GM11168 (cell line): ENCODE measurements at regions not wholly inside any gene's neighbourhood (a gene's known extent, or its start where the extent isn't known, plus 50 kb on each side); places are given as distances from the start of the nearest gene placed in this dataset.
"Not testable (repeated sequence)": the region's sequence is repeated elsewhere in the genome, so short reads cannot be mapped to it uniquely, and the experiment has no call there.

Experiments used
- in situ Hi-C: fragments of 300-500 bp; cut with MboI; formaldehyde crosslinking; loops from one replicate; pipeline ENCODE4 v1.12.0; 2022; ENCODE audit warnings: low sequenced_read_pairs; ENCODE audit not compliant: unreplicated experiment

DNA sequence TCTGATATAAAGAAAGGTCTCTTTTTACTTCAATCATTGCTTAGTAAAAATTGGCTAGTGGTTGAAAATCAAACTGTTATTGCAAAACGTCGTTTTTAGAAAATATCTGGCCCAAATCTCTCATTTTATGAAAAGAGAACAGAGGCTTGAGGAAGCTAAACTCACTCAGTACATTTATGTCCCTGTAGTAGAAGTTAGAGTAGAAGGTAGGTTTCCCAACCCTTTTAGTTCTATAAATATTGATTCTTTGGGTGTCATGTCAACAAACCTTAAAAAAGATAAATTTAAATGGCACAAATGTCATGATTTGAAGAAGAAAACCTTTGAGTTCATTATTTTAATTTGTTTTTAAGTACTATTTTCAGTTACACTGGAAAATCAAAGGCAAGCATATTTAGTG, 722.3 kb upstream of the NECTIN3 start:
- in situ Hi-C loops: no loop called here

- in situ Hi-C loops: no loop called here
Measured at GRCh38 chr3:110352841-110353604, 718.6 kb upstream of the NECTIN3 start.

- in situ Hi-C loops: no loop called here
Measured at GRCh38 chr3:110362751-110363150, 708.9 kb upstream of the NECTIN3 start.

DNA sequence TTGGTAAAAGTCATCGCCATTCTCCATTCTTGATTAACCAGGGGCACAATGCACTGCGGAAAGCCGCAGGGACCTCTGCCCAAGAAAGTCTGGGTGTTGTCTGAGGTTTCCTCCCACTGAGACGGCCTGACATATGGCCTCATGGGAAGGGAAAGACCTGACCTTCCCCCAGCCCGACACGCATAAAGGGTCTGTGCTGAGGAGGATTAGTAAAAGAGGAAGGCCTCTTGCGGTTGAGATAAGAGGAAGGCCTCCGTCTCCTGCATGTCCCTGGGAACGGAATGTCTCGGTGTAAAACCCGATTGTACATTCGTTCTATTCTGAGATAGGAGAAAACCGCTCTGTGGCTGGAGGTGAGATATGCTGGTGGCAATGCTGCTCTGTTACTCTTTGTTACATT, 704.3 kb upstream of the NECTIN3 start:
- in situ Hi-C loops: not testable (repeated sequence)

DNA sequence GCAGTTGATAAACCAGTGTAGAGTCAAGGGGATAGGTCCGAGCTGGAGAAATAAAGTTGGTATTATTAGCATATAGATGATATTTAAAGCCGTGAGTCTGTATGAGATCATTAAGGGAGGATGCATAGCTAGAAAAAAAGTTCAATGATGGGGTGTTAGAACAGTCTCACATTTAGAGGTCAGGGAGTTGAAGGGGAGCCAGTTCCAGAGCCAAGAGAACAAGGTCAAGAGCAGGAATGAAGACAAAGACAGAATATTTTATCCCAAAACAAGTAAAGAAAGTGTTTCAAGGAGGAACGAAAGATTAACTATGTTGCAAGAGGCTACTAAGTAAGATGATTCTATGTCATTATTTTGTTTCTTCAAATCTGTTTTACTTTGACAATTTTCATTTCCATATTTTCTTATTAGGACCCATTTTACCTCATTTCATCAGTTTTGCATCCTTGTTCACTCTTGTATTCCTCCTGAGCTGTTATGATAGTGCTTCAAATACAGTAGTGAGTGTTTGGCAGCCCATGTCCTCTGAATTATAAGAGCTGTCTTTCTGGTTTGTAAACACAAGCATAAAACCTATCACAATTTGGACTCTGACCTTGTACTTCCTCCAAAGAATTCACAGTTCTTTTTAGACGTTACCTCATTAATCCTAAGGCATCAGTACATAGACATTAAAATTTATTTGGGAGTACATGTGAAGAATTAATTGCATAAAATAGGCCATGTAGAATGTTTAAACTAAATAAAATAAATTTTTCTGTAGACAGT, 695.7 kb upstream of the NECTIN3 start:
- in situ Hi-C loops: no loop called here

DNA sequence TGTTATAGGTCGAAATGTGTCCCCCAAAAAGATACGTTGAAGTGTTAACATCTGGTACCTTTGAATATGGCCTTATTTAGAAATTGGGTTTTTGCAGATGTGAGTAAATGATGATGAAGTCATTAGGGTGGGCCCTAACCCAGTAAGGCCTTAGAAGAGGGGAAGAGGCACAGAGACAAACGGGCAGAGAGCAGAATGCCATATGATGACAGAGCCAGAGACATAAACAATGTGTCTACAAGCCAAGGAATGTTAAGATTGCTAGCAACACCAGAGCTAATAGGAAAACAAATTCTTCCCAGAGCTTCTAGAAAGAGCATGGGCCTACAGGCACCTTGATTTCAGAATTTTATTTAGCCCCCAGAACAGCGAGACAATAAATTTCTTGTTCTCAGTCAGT, 693.1 kb upstream of the NECTIN3 start:
- in situ Hi-C loops: no loop called here

GRCh38 chr3:110381992-110382391, 689.6 kb upstream of the NECTIN3 start:
- in situ Hi-C loops: no loop called here

DNA sequence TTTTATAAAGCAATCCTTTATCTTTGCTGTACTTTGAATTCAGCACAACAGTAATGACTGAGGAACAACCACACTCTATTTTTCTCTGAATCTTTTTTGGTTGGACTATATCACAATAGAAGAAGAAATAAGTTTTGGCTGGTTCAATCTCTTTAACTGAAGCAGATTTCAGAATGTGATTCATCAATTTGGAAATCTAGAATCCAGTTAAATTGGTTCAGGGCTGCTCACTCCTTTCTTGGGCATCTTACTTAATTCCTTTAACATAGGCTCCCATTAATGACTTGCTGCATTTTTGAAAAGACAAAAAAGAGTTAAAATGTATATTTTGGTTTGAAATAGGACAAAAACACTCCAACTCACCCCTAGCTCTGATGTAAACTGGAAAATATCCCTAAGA, 688.3 kb upstream of the NECTIN3 start:
- in situ Hi-C loops: no loop called here

GRCh38 chr3:110384601-110385000, 687.0 kb upstream of the NECTIN3 start:
- in situ Hi-C loops: no loop called here

GRCh38 chr3:110389005-110389404, 682.6 kb upstream of the NECTIN3 start:
- in situ Hi-C loops: no loop called here

DNA sequence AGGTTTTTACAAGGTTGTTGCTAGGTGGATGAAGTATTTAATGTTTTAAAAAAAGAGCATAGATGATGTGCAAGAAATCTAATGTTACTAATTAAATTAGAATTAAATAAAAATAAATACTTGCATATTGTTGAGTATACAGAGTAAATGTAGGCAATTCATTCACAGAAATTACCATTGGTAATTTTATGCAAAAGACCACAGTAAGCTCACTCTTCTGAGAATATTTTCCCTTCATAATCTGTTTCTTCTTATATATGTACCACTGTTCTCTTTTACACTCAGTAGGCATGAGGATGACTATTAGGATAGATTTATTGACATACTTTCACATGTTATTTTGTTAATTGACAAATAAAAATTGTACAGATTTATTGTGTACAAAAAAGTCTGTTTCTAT, 681.2 kb upstream of the NECTIN3 start:
- in situ Hi-C loops: no loop called here

GRCh38 chr3:110391042-110391441, 680.6 kb upstream of the NECTIN3 start:
- in situ Hi-C loops: no loop called here

GRCh38 chr3:110391640-110392395, 679.8 kb upstream of the NECTIN3 start:
- in situ Hi-C loops: no loop called here

DNA sequence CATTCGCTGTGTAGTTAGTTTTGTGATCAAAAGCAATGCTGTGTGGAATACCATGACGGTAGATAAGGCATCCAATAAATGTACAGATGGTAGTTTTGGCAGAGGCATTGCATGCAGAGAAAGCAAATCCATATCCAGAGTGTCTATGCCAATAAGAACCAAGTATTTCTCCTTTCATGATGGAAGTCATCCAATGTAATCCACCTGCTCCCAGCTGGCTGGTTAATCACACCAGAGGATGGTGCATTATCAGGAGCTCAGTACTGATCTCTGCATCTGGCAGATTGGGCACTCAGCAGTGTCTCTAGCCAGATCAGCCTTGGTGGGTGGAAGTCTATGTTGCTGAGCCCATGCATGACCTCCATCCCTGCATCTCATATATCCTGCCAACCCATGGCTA, 677.7 kb upstream of the NECTIN3 start:
- in situ Hi-C loops: no loop called here

DNA sequence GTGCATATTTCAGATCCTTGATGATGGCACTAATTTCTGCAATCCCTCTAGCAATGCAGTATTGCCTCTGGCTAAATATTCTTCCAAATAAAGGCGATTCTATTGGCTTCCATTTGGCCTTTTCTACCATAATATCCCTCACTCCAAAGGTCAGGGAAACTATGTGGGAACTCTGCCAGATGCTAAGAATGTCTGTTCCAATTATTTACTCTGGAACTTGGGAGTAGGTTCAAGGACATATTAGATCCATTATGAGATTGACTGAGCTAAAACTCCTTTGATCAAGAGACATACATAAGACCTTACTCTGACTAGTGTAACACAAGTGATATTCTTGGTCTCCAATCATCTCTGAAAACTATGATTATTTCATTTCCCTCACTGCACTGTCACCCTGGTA, 674.5 kb upstream of the NECTIN3 start:
- in situ Hi-C loops: no loop called here

DNA sequence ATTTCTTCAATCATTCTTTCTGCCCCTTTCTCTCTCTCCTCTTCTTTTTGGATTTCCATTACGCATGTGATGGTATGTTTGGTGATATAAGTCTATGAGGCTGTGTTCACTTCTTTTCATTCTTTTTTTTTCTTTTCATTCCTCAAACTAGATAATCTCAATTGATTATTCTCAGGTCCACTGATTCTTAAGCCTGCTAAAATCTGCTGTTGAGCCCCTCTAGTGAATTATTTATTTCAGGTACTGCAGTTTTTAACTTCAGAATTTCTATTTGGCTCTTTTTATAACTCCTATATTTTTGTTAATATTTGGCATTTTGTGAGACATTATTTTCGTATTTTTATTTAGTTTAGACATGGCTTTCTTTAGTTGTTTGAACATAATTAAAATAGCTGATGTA, 671.3 kb upstream of the NECTIN3 start:
- in situ Hi-C loops: no loop called here

- in situ Hi-C loops: no loop called here
Measured at GRCh38 chr3:110405830-110406585, 665.6 kb upstream of the NECTIN3 start.

DNA sequence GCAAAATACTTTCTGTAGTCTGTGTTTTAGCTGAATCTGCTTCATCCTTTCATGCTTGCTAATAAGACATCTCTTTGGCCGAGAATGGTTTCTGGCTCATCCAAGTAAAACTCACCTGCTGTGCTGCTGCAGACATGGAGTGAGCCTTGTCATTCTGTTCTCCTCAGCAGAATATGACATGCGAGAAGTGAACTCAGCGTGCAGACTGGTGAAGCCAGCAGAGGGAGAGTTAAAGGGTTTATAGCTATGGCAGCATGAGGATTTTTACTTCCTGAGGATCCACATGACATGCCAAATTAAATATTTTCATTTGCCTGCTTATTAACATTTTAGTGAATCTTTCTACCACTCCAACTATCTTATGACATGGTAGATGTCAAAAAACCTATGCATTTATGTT, 658.4 kb upstream of the NECTIN3 start:
- in situ Hi-C loops: no loop called here

GRCh38 chr3:110413807-110414748, 657.5 kb upstream of the NECTIN3 start:
- in situ Hi-C loops: no loop called here
